ENCODE measurements at regions not wholly inside any gene's neighbourhood (a gene's known extent, or its start where the extent isn't known, plus 50 kb on each side); places are given as distances from the start of the nearest gene placed in this dataset.

DNA sequence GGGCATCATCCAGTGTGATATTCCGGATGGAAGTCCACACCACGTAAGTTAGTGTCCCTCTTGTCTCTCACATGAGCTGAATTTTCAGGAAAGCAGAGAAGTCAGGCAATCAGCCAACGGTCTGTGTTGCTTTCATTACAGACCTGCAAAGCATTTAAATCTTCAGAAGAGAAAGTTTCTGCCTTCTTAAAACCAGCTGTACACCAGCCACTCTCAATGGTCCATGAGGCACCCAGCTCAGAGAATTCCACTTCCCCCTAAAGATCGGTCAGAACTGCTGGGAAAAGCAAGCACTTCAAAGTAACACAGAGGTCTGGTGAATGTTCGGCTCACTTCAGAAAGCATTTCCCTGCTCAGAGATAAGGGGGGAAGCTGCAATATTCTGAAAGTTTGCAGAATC is 903.7 kb downstream of the EPHA3 start:
- Histone ChIP-seq H3K4me3 (replicated peaks in 1 of 3; ENCODE audit: insufficient read depth in 1 of 3, low read depth in 2 of 3, low read length in 3 of 3) (no peak overlapping the region), H3K4me2 (ENCODE audit: low read depth, low read length) (peak overlapping the region; percentile 43), H3K36me3 (replicated peaks in 1 of 2; ENCODE audit: control insufficient read depth in 1 of 2, insufficient read depth in 2 of 2, low read length in 2 of 2) (no peaks in the 10 kb centered on the region), H3K79me2 (ENCODE audit: insufficient read depth, low read length) (no peaks in the 10 kb centered on the region), H2AFZ (ENCODE audit: low read length) (no peak overlapping the region), H3K9ac (ENCODE audit: insufficient read depth, low read depth, low read length) (no peak overlapping the region), H3K27ac (ENCODE audit: extremely low read length, insufficient read depth, low read length) (peak overlapping the region; percentile 19), H3K4me1 (ENCODE audit: insufficient read depth, low read length) (peaks cover 8% of the 10 kb centered on the region), H3K9me3 (ENCODE audit: low read length) (no peaks in the 10 kb centered on the region), H4K20me1 (ENCODE audit: insufficient read depth, low read length) (no peaks in the 10 kb centered on the region), H3K27me3 (ENCODE audit: control insufficient read depth in 1 of 2, insufficient read depth in 2 of 2, low read length in 2 of 2) (no peaks in the 10 kb centered on the region)
- peak; percentile 28; the same call in 1 of the 3 replicates for ATAC-seq
- in situ Hi-C loops (cut with HindIII; ENCODE audit: extremely low pct_ligation_motif_present, low pct_unique_long_range_greater_than_20kb) (no loop called here), intact Hi-C loops (cut with micrococcal nuclease; ENCODE audit: unreplicated experiment) (no loop called here)
- DNase-seq (ENCODE audit: low spot score): no peak
- ChIA-PET POLR2A (no interaction called here), CTCF (ENCODE audit: low intra/inter-chr PET ratio, low total read pairs) (no interaction called here)
- no peak for TF ChIP-seq ZNF780A (CRISPR knock-in tag; IDR thresholded peaks at IDR 0.05)
- no peak for TF ChIP-seq ZNF225 (CRISPR knock-in tag; IDR thresholded peaks at IDR 0.05)
- FAIRE-seq: no peak
- 0% methylated on average over 4 of the region's 5 CpGs for WGBS (ENCODE audit: low lambda C conversion rate)
- no TSS peak for BruUV-seq (replicated peaks)

DNA sequence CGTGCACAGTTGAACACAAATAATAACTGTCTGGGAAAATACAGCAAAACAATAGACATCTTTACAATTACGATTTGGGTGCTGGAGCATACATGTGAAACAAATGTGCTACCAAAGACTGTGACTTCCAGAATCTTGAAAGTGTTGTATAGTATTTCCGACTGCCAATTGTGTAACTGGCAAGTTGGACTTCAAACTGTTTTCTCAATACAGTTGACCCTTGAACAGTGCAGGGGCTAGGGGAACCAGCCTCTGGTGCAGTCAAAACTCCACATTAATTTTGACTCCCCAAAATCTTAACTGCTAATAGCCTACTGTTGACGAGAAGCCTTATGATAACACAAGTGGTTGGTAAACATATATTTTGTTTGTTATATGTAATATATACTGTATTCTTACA is 904.2 kb downstream of the EPHA3 start:
- FAIRE-seq: no peak
- Histone ChIP-seq H3K4me3 (replicated peaks in 1 of 3; ENCODE audit: insufficient read depth in 1 of 3, low read depth in 2 of 3, low read length in 3 of 3) (no peak overlapping the region), H4K20me1 (ENCODE audit: insufficient read depth, low read length) (no peaks in the 10 kb centered on the region), H3K9ac (ENCODE audit: insufficient read depth, low read depth, low read length) (no peak overlapping the region), H3K4me2 (ENCODE audit: low read depth, low read length) (peak overlapping the region; percentile 43), H3K4me1 (ENCODE audit: insufficient read depth, low read length) (peaks cover 8% of the 10 kb centered on the region), H3K27me3 (ENCODE audit: control insufficient read depth in 1 of 2, insufficient read depth in 2 of 2, low read length in 2 of 2) (no peaks in the 10 kb centered on the region), H3K79me2 (ENCODE audit: insufficient read depth, low read length) (no peaks in the 10 kb centered on the region), H3K36me3 (replicated peaks in 1 of 2; ENCODE audit: control insufficient read depth in 1 of 2, insufficient read depth in 2 of 2, low read length in 2 of 2) (no peaks in the 10 kb centered on the region), H3K27ac (ENCODE audit: extremely low read length, insufficient read depth, low read length) (peak overlapping the region; percentile 19), H2AFZ (ENCODE audit: low read length) (no peak overlapping the region), H3K9me3 (ENCODE audit: low read length) (no peaks in the 10 kb centered on the region)
- ChIA-PET POLR2A (no interaction called here), CTCF (ENCODE audit: low intra/inter-chr PET ratio, low total read pairs) (no interaction called here)
- ATAC-seq: peak; percentile 49; the same call in 2 of the 3 replicates
- 0% methylated on average over 4 of the region's 4 CpGs for WGBS (ENCODE audit: low lambda C conversion rate)
- intact Hi-C loops (cut with micrococcal nuclease; ENCODE audit: unreplicated experiment): no loop called here
- in situ Hi-C loops (cut with HindIII; ENCODE audit: extremely low pct_ligation_motif_present, low pct_unique_long_range_greater_than_20kb): no loop called here
- DNase-seq (ENCODE audit: low spot score): no peak
- TF ChIP-seq ZNF543 (CRISPR knock-in tag; IDR thresholded peaks at IDR 0.05): no peak
- TF ChIP-seq KDM3A (CRISPR knock-in tag; IDR thresholded peaks at IDR 0.05; ENCODE audit: low read depth): no peak
- no peak for TF ChIP-seq ZNF891 (CRISPR knock-in tag; IDR thresholded peaks at IDR 0.05)
- TF ChIP-seq, protein P1, sequence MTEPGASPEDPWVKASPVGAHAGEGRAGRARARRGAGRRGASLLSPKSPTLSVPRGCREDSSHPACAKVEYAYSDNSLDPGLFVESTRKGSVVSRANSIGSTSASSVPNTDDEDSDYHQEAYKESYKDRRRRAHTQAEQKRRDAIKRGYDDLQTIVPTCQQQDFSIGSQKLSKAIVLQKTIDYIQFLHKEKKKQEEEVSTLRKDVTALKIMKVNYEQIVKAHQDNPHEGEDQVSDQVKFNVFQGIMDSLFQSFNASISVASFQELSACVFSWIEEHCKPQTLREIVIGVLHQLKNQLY (CRISPR knock-in tag; IDR thresholded peaks at IDR 0.05): no peak
- TF ChIP-seq ARNT (IDR thresholded peaks at IDR 0.05): no peak
- peak; percentile 72 for TF ChIP-seq HNF4A (CRISPR knock-in tag; IDR thresholded peaks at IDR 0.05)
- TF ChIP-seq HNF4G (IDR thresholded peaks at IDR 0.05; ENCODE audit: borderline replicate concordance, low read depth, low read length): peak; percentile 51; the same call in 1 of the 2 replicates
- TF ChIP-seq HNF4G (CRISPR knock-in tag; IDR thresholded peaks at IDR 0.05; ENCODE audit: borderline replicate concordance, low read depth): no peak
- TF ChIP-seq HOXA7 (CRISPR knock-in tag; IDR thresholded peaks at IDR 0.05): no peak
- no peak for TF ChIP-seq ARHGAP35 (CRISPR knock-in tag; IDR thresholded peaks at IDR 0.05; ENCODE audit: borderline replicate concordance)
- no TSS peak for BruUV-seq (replicated peaks)

Measured in HepG2 (cell line).